Cardiac muscle cell (in vitro differentiated cells and primary cell): ENCODE measurements at regions not wholly inside any gene's neighbourhood (a gene's known extent, or its start where the extent isn't known, plus 50 kb on each side); places are given as distances from the start of the nearest gene placed in this dataset.

ENCODE experiments used
- DNase-seq, 2 donors: peaks; one replicate each; pipeline versions ENCODE4 v3.0.0 to v3.0.0-alpha.2; 2010 to 2017; ENCODE audit warnings: low read depth in 1 of 2, low spot score in 1 of 2
- H3K27ac ChIP-seq: fragments of 200-600 bp; sonication (generic); 2 replicates; pipeline ENCODE4 v1.5.1; 2016
- H3K27me3 ChIP-seq: fragments of 200-600 bp; sonication (generic); 2 replicates; pipeline ENCODE4 v1.6.0; 2016; ENCODE audit warnings: control low read depth
- H3K36me3 ChIP-seq: fragments of 200-600 bp; sonication (generic); 2 replicates; pipeline ENCODE4 v1.5.1; 2016; ENCODE audit warnings: control low read depth
- H3K4me1 ChIP-seq: fragments of 200-600 bp; sonication (generic); 2 replicates; pipeline ENCODE4 v1.8.1; 2017; ENCODE audit warnings: low read depth, mild to moderate bottlenecking, mixed run types
- H3K4me3 ChIP-seq: fragments of 200-600 bp; sonication (generic); 2 replicates; pipeline ENCODE4 v1.5.1; 2016; ENCODE audit warnings: mild to moderate bottlenecking
- H3K9me3 ChIP-seq: fragments of 200-600 bp; sonication (generic); 2 replicates; pipeline ENCODE4 v1.5.1; 2017; ENCODE audit warnings: low read depth, mild to moderate bottlenecking, control low read depth
- TF ChIP-seq, protein P1 (sequence below): IDR thresholded peaks from 2 replicates; pipeline ENCODE4 v1.5.1; 2012; ENCODE audit warnings: low read depth, mild to moderate bottlenecking, low read length

- DNase-seq = no peak
- H3K4me1 ChIP-seq = no peaks in the 10 kb centered on the region
- no peaks in the 10 kb centered on the region for H3K27me3 ChIP-seq
- no peaks in the 10 kb centered on the region for H3K9me3 ChIP-seq
- TF ChIP-seq, protein P1, sequence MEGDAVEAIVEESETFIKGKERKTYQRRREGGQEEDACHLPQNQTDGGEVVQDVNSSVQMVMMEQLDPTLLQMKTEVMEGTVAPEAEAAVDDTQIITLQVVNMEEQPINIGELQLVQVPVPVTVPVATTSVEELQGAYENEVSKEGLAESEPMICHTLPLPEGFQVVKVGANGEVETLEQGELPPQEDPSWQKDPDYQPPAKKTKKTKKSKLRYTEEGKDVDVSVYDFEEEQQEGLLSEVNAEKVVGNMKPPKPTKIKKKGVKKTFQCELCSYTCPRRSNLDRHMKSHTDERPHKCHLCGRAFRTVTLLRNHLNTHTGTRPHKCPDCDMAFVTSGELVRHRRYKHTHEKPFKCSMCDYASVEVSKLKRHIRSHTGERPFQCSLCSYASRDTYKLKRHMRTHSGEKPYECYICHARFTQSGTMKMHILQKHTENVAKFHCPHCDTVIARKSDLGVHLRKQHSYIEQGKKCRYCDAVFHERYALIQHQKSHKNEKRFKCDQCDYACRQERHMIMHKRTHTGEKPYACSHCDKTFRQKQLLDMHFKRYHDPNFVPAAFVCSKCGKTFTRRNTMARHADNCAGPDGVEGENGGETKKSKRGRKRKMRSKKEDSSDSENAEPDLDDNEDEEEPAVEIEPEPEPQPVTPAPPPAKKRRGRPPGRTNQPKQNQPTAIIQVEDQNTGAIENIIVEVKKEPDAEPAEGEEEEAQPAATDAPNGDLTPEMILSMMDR = no peak
- H3K4me3 ChIP-seq = no peak overlapping the region
- no peaks in the 10 kb centered on the region for H3K36me3 ChIP-seq
- no peak overlapping the region for H3K27ac ChIP-seq
These were observed 369.4 kb upstream of the B3GAT1 start for GRCh38 chr11:134781380-134781866.

- H3K36me3 ChIP-seq = no peaks in the 10 kb centered on the region
- TF ChIP-seq, protein P1 = no peak
- no peaks in the 10 kb centered on the region for H3K4me1 ChIP-seq
- H3K27ac ChIP-seq = no peak overlapping the region
- H3K4me3 ChIP-seq = no peak overlapping the region
- DNase-seq = peak in 1 of 2 donors; percentile 20
- no peaks in the 10 kb centered on the region for H3K27me3 ChIP-seq
- no peaks in the 10 kb centered on the region for H3K9me3 ChIP-seq
These were observed 368.6 kb upstream of the B3GAT1 start for GRCh38 chr11:134780486-134781147.

DNA sequence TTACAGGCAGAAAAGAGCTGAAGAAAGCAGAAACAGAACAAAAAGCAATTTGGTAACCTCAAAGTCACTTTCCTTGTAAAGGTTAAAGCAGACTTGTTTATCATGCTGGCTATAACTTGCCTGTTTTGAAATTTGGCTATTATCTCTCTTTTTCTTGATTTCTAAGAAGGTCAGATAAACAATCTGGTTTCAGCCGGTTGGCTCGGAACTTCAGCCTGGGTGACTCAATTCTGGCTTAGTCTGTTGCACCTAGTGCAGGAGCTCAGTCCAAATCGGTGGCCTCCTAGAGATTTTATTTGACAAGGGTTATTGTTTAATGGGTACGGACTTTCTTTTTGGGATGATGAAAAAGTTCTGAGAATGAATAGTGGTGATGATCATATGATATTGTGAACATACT, 367.1 kb upstream of the B3GAT1 start:
- Histone ChIP-seq H3K27me3 (no peaks in the 10 kb centered on the region), H3K9me3 (no peaks in the 10 kb centered on the region), H3K27ac (no peak overlapping the region), H3K4me3 (no peak overlapping the region), H3K4me1 (no peaks in the 10 kb centered on the region), H3K36me3 (no peaks in the 10 kb centered on the region)
- TF ChIP-seq, protein P1 = no peak
- no peak for DNase-seq

DNA sequence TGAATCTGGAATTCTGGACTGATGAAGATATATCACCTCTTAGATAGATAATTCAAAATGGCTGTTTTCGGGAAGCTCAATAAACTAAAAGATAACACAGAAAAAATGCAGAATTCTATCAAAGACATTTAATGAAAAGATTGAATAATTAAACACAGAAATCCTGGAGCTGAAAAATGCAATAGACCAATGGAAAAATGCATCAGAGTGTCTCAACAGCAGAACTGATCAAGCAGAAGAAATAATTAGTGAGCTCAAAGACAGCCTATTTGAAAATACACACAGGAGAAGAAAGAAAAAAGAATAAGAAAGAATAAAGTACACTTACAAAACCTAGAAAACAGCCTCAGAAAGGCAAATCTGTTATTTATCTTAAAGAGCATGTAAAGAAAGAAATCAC, 356.4 kb upstream of the B3GAT1 start:
- Histone ChIP-seq H3K36me3 (no peaks in the 10 kb centered on the region), H3K4me1 (no peaks in the 10 kb centered on the region), H3K27me3 (no peaks in the 10 kb centered on the region), H3K9me3 (no peaks in the 10 kb centered on the region), H3K4me3 (no peak overlapping the region), H3K27ac (no peak overlapping the region)
- TF ChIP-seq, protein P1 = no peak
- no peak for DNase-seq

GRCh38 chr11:134765565-134765964, 353.5 kb upstream of the B3GAT1 start:
- no peaks in the 10 kb centered on the region for H3K9me3 ChIP-seq
- H3K4me1 ChIP-seq = no peaks in the 10 kb centered on the region
- no peak overlapping the region for H3K27ac ChIP-seq
- TF ChIP-seq, protein P1 = no peak
- no peaks in the 10 kb centered on the region for H3K27me3 ChIP-seq
- H3K36me3 ChIP-seq = no peaks in the 10 kb centered on the region
- no peak overlapping the region for H3K4me3 ChIP-seq
- no peak for DNase-seq

GRCh38 chr11:134764966-134765365, 352.9 kb upstream of the B3GAT1 start:
- no peak for DNase-seq
- TF ChIP-seq, protein P1 = no peak
- no peaks in the 10 kb centered on the region for H3K27me3 ChIP-seq
- no peaks in the 10 kb centered on the region for H3K9me3 ChIP-seq
- no peak overlapping the region for H3K4me3 ChIP-seq
- H3K4me1 ChIP-seq = no peaks in the 10 kb centered on the region
- no peaks in the 10 kb centered on the region for H3K36me3 ChIP-seq
- no peak overlapping the region for H3K27ac ChIP-seq
